Esophagus squamous epithelium (tissue), 4 donors: ENCODE measurements at regions not wholly inside any gene's neighbourhood (a gene's known extent, or its start where the extent isn't known, plus 50 kb on each side); places are given as distances from the start of the nearest gene placed in this dataset.

Source experiments
- CTCF ChIP-seq, 6 experiments: fragments of 450-650 bp in 4 of 6; fragments of 200-600 bp in 2 of 6; sonication (generic) in 2 of 6; IDR thresholded peaks; one replicate each; pipeline ENCODE4 v1.5.1; 2016 to 2019; ENCODE audit warnings: antibody characterized with exemption in 6 of 6, mild to moderate bottlenecking in 4 of 6, moderate library complexity in 4 of 6
- POLR2A ChIP-seq, 4 donors: fragments of 450-650 bp; IDR thresholded peaks; one replicate each; pipeline ENCODE4 v1.6.1; 2017; ENCODE audit warnings: antibody characterized with exemption in 4 of 4, mild to moderate bottlenecking in 4 of 4, moderate library complexity in 3 of 4

DNA sequence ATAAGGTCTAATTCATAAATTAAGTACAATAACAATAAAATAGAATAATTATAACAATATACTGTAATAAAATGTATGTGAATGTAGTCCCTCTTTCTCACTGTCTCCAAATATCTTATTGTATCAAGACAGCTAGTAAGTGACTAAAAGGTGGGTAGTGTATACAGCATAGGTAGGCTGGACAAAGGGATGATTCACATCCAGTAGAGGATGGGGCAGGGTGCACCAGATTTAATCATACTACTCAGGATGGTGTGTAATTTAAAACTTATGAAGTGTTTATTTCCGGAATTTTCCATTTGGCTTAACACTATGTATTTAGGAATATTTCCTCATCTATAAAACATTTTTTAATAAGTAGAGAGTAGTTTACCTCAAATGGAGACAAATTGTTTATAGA, 876.1 kb upstream of the CADM2 start:
- TF ChIP-seq POLR2A (IDR thresholded peaks at IDR 0.05) (no peak), CTCF (IDR thresholded peaks at IDR 0.05) (no peak)
